Heart left ventricle (tissue), 13 donors: ENCODE measurements at regions not wholly inside any gene's neighbourhood (a gene's known extent, or its start where the extent isn't known, plus 50 kb on each side); places are given as distances from the start of the nearest gene placed in this dataset.

ENCODE experiments used
- CTCF ChIP-seq, 12 donors: fragments of 200-600 bp; sonication (generic) in 4 of 12; IDR thresholded peaks; one replicate each; pipeline versions ENCODE4 v1.5.0 to v1.8.0; 2018 to 2022; ENCODE audit warnings: antibody characterized with exemption in 12 of 12, mild to moderate bottlenecking in 5 of 12
- POLR2A ChIP-seq, 2 donors: fragments of 450-650 bp; IDR thresholded peaks; one replicate each; pipeline ENCODE4 v1.6.1; 2017; ENCODE audit warnings: antibody characterized with exemption in 2 of 2, mild to moderate bottlenecking in 2 of 2, moderate library complexity in 2 of 2
- donor health status: ischemic (EF 13 %, LVEDD 7.1; RV severe dilation, severe dysfunction).
- donor health status: DM: no; HTN: yes; CAD: no.
- donor health status: DM: no; HTN: no; CAD: no.
- donor health status: ischemic (EF 25% LVEDD 6.9; RV normal size, moderate dysfunction).
- donor health status: ischemic (EF 25% LVEDD 5.7; RV mildly dilated, moderate dysfunction).
- donor health status: ischemic (EF 35%, LVEDD 5.7; RV mildly dilated, moderate dysfunction).
- donor health status: nonischemic (EF 11% LVEDD 7.7; RV severe dilation, severe dysfunction).
- donor health status: DM: yes; HTN: yes; CAD: no.
- donor health status: PGD.
- donor health status: ischemic (EF 29% LVEDD 5.4; RV normal size, mild dysfunction).
- donor health status: nonischemic (EF 23%, LVEDD 6.1; RV moderate dilation, normal function).

- TF ChIP-seq CTCF (IDR thresholded peaks at IDR 0.05), result peak in 4 of 12 donors; percentile 15 to 37 (median 22)
- no peak for TF ChIP-seq POLR2A (IDR thresholded peaks at IDR 0.05)
These were observed 141.4 kb upstream of the MRPS22 start for GRCh38 chr3:139202226-139202958.
